CD4-positive, alpha-beta T cell treated with Interleukin-4 for 1 hour (primary cell): ENCODE measurements at regions not wholly inside any gene's neighbourhood (a gene's known extent, or its start where the extent isn't known, plus 50 kb on each side); places are given as distances from the start of the nearest gene placed in this dataset.
"Not testable (repeated sequence)": the region's sequence is repeated elsewhere in the genome, so short reads cannot be mapped to it uniquely, and the experiment has no call there.

ENCODE experiments used
- DNase-seq, 2 donors: peaks; one replicate each; pipeline ENCODE4 v3.0.0-alpha.2; 2020 to 2022

- DNase-seq = no peak
Measured at GRCh38 chr11:130979386-130979972, 63.2 kb upstream of the SNX19 start.

GRCh38 chr11:130980071-130980862 lies 64.0 kb upstream of the SNX19 start:
- no peak for DNase-seq

- not testable (repeated sequence) for DNase-seq
Measured at GRCh38 chr11:130984241-130984640, 68.0 kb upstream of the SNX19 start.

DNA sequence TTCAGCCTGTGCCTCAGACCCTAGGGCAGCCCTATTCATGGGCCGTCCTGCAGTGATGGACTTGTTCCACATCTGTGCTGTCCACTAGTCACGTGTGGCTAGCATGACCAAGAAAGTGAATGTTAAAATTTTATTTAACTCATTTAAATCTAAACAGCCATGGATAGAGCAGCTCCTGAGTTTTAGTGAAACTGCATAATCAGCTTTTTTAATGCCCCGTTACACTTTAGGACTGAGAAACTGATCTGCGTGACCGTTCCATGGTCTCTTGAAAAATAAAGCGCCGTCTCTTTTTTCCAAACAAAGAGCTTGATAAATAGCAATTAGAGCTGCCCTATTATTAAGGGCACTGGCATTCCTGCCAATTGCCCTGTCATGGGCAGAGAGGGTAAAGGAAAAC lies 76.5 kb upstream of the SNX19 start:
- DNase-seq = no peak

DNA sequence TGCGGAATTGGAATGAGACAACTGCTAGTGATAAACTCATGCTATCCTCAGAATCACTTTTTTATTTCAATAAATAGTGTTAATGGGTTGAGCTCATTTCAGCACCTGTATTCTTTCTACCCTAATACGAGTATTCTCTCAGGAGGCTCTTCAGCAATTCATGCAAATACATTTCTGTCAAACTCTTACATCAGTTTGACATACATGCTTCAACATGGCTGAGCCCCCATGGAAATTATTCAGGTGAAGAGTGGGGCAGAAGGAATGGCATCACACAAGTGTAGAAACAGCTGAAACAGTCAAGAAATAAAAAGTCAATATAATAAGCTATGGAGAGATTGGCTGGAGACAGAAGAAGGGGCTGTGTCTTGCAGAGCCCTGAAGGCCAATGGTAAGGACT lies 77.8 kb upstream of the SNX19 start:
- no peak for DNase-seq

DNA sequence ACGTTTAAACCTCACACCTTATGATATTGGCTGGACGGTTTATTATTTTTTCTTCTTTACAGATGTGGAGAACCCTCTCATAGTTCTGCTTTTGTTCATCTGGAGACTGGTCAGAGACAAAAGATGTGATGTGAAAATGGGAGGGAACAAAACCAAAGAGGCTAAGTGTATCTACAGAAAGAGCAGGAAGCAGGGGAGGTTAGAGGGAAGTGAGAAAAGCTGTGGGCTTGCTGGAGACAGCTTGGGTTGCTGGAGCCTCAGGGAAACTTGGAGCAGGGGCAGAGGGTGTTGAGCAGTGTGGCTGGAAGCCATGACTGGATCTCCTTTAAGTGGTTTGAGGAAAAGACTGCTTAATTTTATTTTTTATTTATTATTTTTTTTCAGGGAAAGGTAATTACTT lies 79.0 kb upstream of the SNX19 start:
- no peak for DNase-seq

DNA sequence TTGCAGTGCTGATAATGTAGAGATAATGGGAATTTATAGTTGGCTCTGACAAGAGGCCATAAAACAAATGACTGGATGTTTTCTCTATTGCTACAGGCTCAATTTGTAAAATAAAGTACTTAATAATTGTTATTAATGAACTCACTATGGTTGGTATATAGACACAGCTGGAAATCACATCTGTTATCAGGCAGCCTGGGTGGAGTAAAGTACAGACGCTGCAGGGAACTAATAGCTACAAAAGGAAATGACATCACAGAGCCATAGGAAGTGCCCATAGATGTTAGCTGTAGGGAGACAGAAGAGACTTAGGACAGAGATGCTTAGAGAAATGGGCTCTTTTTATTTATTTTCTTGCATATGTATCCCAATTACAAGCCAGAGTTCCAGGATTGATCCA lies 81.0 kb upstream of the SNX19 start:
- no peak for DNase-seq

DNA sequence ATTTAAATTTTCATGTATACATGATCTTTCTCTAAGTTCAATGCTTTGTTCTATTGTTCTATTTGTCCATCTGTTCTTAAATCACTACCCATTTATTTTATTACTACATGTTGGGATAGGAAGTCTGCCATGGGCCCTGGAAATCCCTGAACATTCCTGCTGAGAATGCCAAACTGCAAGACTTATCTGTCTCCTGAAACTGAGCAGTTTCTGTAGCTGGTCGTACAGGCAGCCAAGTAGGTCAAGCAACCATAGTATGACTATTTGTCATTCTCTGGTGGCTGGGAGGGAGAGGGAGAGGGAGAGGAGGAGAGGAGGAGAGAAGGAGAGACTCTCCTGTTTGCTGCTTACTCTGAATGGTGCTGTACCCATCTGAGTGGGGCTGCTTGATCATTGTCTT lies 82.8 kb upstream of the SNX19 start:
- DNase-seq = no peak

- no peak for DNase-seq
Measured at GRCh38 chr11:130999992-131000770, 83.9 kb upstream of the SNX19 start.

DNA sequence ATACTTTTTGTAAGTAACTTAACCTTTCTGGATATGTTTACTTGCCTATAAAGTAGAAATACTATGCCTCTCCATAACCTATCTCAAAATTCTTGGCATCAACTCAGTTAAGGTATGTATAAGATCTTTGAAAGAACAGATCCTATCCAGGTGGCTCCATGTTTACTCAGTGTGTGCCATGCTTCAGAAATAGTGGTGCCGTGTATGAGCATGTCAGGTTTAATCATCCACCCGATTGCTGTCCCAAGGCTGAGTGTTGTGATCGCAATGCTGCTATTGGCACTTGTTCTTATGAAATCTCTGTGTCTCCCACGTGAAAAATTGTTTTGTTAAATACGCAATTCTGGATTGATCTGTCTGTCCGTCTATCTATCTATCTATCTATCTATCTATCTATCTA lies 85.9 kb upstream of the SNX19 start:
- no peak for DNase-seq

GRCh38 chr11:131005829-131006228 lies 89.5 kb upstream of the SNX19 start:
- no peak for DNase-seq

- no peak for DNase-seq
Measured at GRCh38 chr11:131025020-131025419, 108.7 kb upstream of the SNX19 start.

- DNase-seq = no peak
Measured at GRCh38 chr11:131025421-131026125, 109.3 kb upstream of the SNX19 start.

GRCh38 chr11:131027491-131027890 lies 111.2 kb upstream of the SNX19 start:
- no peak for DNase-seq

DNA sequence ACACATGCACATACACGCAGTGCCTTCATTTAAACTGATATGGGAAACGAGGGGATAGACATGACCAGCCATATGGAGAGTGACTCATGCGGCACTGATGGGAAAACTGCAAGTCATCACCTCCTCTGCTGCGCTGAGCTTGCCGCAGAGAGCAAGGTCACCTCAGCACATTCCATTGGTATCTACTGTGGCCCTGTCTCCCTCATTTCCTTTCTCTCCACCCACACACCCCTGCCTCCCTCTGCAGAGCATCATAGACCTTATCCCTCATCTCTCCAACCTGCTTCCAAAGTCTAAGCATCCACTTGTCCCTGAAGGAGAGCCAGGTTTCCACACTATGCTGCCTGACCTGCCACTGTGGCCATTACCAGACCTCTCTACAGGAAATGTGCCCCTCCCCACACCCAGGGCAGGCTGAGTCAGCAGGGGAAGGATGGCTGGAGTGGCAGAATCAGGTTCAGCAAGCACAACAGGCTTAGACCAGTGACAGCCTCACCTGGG lies 116.9 kb upstream of the SNX19 start:
- DNase-seq = no peak

GRCh38 chr11:131036514-131036913 lies 120.2 kb upstream of the SNX19 start:
- no peak for DNase-seq

DNA sequence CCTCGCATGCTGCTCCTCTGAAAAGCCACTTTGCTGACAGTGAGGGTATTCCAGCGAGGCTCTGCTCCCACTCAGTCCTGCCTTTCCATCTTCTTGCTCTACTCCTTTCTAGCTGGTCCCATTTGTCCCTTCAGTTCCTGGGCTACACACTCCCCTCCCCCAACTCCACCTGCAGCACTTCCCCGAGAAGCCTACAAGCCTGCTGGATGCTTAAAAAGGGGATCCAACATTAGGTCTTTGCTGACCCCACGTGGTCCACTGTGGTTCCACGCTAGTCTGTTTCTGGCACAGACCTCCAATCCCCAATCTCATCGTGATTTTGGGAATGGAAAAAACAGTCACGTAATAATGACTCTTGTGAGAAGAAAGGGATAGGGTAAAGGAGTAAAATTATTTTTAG lies 121.6 kb upstream of the SNX19 start:
- DNase-seq = no peak

GRCh38 chr11:131038597-131038996 lies 122.3 kb upstream of the SNX19 start:
- DNase-seq = no peak

DNA sequence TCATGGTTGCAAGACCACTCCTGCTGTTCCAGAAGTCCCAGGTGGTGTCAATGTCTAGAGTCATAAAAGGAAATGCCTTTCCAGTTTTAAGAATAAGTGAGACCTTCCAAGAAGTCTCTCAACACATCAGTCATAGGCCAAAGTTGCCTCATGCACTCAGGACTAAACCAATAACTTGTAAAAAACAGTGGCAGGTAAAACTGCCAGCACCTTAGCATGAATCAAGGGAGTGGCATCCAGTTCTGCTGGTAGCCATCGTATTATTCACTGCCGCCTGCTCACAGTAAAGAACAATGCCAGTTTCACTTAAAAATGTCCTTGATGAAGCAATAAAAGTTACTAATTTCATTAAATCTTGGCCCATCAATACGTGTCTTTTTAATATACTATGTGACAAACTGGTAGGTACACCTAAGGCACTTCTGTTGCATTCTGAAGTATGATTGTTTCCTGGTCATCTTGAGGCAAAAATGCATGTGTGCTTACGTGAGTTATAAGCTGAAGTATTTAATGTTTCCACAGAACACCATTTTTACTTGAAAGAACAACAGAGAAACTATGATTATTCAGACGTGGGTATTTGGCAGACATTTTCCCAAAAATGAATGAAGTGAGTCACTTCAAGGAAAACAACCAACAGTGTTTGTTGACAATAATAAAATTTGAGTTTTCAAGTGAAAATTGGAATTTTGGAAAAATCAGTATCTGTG lies 125.2 kb upstream of the SNX19 start:
- DNase-seq = no peak

- no peak for DNase-seq
Measured at GRCh38 chr11:131042041-131042390, 125.7 kb upstream of the SNX19 start.

GRCh38 chr11:131043251-131043650 lies 127.0 kb upstream of the SNX19 start:
- no peak for DNase-seq

DNA sequence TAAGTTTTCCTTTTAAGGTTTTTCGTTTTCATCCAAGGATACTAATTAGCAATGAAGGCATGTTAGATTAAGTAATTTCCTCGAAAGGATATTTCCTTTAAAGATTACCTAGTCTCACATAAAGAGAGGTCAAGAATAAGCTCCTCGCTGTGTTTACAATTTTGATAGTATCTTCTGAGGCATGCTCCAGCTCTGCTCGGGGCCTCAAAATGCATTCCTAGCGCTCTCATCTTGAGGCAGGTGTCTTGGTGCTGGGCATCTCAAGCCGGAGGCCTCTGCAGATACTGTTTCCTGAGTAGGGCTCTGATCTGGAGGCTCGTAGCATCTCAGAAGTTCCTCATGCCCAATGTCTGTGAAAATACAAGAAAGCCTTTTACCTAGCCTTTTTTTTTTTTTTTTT lies 128.6 kb upstream of the SNX19 start:
- DNase-seq = no peak

DNA sequence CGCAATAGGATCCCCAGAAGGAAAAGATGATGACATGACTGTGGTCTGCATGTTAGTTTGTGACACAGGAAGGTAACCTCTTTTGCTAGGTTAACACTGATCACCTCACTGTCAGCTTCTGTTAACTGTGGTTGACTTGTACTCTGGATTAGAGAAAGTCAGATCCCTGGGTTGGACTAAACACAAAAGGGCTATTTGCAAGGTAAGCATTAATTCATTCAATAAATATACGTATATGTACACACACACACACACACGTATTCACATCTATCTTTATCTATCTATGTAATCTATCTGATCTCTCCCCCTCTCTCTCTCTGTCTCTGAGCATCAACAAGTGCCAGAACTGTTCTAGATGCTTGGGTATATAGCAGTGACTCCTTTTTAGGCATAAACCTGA lies 136.1 kb upstream of the SNX19 start:
- no peak for DNase-seq
